Transverse colon (tissue), 4 donors: ENCODE measurements at regions not wholly inside any gene's neighbourhood (a gene's known extent, or its start where the extent isn't known, plus 50 kb on each side); places are given as distances from the start of the nearest gene placed in this dataset.

Experiments
- DNase-seq: peaks from one replicate; pipeline ENCODE4 v3.0.0-alpha.2; 2019
- H3K27ac ChIP-seq, 4 donors: fragments of 200-600 bp; sonication (generic); 2 replicates each; pipeline ENCODE4 v1.5.1; 2016 to 2018; ENCODE audit warnings: inconsistent platforms in 4 of 4
- H3K27me3 ChIP-seq: fragments of 200-600 bp; sonication (generic); 2 replicates; pipeline ENCODE4 v1.5.1; 2017; ENCODE audit warnings: inconsistent platforms
- H3K36me3 ChIP-seq, 4 donors: fragments of 200-600 bp; sonication (generic); 2 replicates each; pipeline ENCODE4 v1.5.1; 2017 to 2019; ENCODE audit warnings: inconsistent platforms in 4 of 4
- H3K4me1 ChIP-seq, 4 donors: fragments of 200-600 bp; sonication (generic); 2 replicates each; pipeline ENCODE4 v1.5.1; 2017 to 2020; ENCODE audit warnings: inconsistent platforms in 4 of 4
- H3K4me3 ChIP-seq, 4 donors: fragments of 200-600 bp; sonication (generic); 1 replicate in 1 of 4; 2 replicates in 3 of 4; pipeline versions ENCODE4 v1.5.1 to v1.6.1; 2017 to 2019; ENCODE audit warnings: inconsistent platforms in 4 of 4
- H3K9me3 ChIP-seq, 2 donors: fragments of 200-600 bp; sonication (generic); 2 replicates each; pipeline ENCODE4 v1.5.1; 2017 to 2019; ENCODE audit warnings: inconsistent platforms in 2 of 2
- EP300 ChIP-seq: sonication (generic); formaldehyde crosslinking; IDR thresholded peaks from one replicate; pipeline ENCODE4 v1.6.1; 2017; ENCODE audit warnings: antibody characterized with exemption, low read depth
- POLR2A ChIP-seq: fragments of 450-650 bp; IDR thresholded peaks from one replicate; pipeline ENCODE4 v1.6.1; 2016; ENCODE audit warnings: antibody characterized with exemption, mild to moderate bottlenecking, moderate library complexity
- POLR2AphosphoS5 ChIP-seq, 3 donors: sonication (generic); formaldehyde crosslinking; IDR thresholded peaks; one replicate each; pipeline ENCODE4 v1.6.1; 2016; ENCODE audit warnings: antibody characterized with exemption in 3 of 3
- WGBS, 2 donors: methylation state at CpG; one replicate each; pipeline ENCODE4 v1.1.5; 2018; ENCODE audit warnings: low coverage in 1 of 2; 5-methylcytosine and 5-hydroxymethylcytosine counted together
- in situ Hi-C, 4 donors: fragments of 200-750 bp; cut with MboI; loops; one replicate each; pipeline versions ENCODE4 v1.15.0 to v1.15.1; 2017; ENCODE audit warnings: low sequenced_read_pairs in 3 of 4, low pct_ligation_motif_present in 1 of 4, low pct_unique_long_range_greater_than_20kb in 1 of 4
- intact Hi-C: fragments of 100-400 bp; cut with DNase I; formaldehyde crosslinking; loops from one replicate; pipeline ENCODE4 v1.15.1; 2023; ENCODE audit warnings: low total_unique reads
- TF ChIP-seq, protein P1 (sequence below), 5 experiments: fragments of 200-600 bp in 3 of 5; fragments of 450-650 bp in 2 of 5; sonication (generic) in 3 of 5; IDR thresholded peaks; 1 replicate in 2 of 5; 2 replicates in 3 of 5; pipeline ENCODE4 v1.5.1; 2016 to 2017; ENCODE audit warnings: antibody characterized with exemption in 5 of 5, inconsistent platforms in 3 of 5, mild to moderate bottlenecking in 2 of 5, moderate library complexity in 1 of 5

DNA sequence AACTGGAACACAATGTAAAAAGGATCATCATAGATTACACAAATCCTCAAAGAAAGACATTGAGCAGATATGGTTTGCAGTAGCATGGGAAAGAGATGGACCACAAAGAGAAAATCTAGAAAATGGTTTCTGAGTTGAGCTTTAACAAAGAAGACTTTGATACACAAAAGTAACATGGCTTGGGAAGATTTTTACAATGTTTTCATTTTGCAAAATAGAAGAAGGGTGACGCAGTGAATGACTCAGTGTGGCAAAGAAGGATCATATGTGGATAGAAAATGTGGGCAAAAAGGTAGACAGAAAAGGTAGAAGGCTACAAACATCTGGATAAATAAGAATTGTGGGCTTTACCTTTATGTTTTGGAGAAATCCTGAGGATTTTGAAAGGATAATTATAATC, 1220.5 kb downstream of the PCDH17 start:
- H3K4me1 ChIP-seq = no peaks in the 10 kb centered on the region
- H3K27me3 ChIP-seq = no peaks in the 10 kb centered on the region
- 0% methylated on average over 1 of the region's 1 CpG for WGBS, 2 donors
- in situ Hi-C loops = no loop called here
- intact Hi-C loops = no loop called here
- DNase-seq = no peak
- H3K4me3 ChIP-seq = no peak overlapping the region
- no peaks in the 10 kb centered on the region for H3K36me3 ChIP-seq
- H3K9me3 ChIP-seq = no peaks in the 10 kb centered on the region
- TF ChIP-seq, protein P1, sequence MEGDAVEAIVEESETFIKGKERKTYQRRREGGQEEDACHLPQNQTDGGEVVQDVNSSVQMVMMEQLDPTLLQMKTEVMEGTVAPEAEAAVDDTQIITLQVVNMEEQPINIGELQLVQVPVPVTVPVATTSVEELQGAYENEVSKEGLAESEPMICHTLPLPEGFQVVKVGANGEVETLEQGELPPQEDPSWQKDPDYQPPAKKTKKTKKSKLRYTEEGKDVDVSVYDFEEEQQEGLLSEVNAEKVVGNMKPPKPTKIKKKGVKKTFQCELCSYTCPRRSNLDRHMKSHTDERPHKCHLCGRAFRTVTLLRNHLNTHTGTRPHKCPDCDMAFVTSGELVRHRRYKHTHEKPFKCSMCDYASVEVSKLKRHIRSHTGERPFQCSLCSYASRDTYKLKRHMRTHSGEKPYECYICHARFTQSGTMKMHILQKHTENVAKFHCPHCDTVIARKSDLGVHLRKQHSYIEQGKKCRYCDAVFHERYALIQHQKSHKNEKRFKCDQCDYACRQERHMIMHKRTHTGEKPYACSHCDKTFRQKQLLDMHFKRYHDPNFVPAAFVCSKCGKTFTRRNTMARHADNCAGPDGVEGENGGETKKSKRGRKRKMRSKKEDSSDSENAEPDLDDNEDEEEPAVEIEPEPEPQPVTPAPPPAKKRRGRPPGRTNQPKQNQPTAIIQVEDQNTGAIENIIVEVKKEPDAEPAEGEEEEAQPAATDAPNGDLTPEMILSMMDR (IDR thresholded peaks at IDR 0.05) = no peak
- no peak for TF ChIP-seq POLR2AphosphoS5 (IDR thresholded peaks at IDR 0.05)
- TF ChIP-seq EP300 = no peak
- TF ChIP-seq POLR2A = no peak
- H3K27ac ChIP-seq = no peak overlapping the region

DNA sequence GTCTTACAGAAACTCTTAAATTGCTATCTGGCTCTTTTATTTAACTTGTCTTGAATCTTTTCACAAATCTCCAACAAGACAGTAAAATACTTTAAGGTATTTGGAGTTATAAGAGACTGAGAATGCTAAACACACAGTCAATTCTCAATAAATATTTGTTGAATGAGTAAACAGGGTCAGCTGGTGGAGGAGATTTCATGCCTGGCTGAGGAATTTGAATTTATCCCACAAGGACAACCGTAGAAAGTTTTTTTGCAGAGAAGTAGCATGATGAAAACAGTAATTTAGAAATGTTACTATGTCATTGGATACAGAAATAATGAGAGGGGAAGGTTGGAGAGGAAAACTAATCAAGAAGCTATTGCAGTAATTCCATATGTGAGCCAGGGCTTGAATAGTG, 1223.7 kb downstream of the PCDH17 start:
- no peak for DNase-seq
- intact Hi-C loops (no loop called here), in situ Hi-C loops (no loop called here)
- WGBS, 2 donors = 20 to 56% methylated on average over 1 of the region's 1 CpG
- no peaks in the 10 kb centered on the region for H3K27me3 ChIP-seq
- no peaks in the 10 kb centered on the region for H3K36me3 ChIP-seq
- H3K4me3 ChIP-seq = no peak overlapping the region
- TF ChIP-seq, protein P1 (IDR thresholded peaks at IDR 0.05) = no peak
- TF ChIP-seq POLR2AphosphoS5 (IDR thresholded peaks at IDR 0.05) = no peak
- TF ChIP-seq POLR2A = no peak
- TF ChIP-seq EP300 = no peak
- H3K4me1 ChIP-seq = no peaks in the 10 kb centered on the region
- no peaks in the 10 kb centered on the region for H3K9me3 ChIP-seq
- no peak overlapping the region for H3K27ac ChIP-seq

DNA sequence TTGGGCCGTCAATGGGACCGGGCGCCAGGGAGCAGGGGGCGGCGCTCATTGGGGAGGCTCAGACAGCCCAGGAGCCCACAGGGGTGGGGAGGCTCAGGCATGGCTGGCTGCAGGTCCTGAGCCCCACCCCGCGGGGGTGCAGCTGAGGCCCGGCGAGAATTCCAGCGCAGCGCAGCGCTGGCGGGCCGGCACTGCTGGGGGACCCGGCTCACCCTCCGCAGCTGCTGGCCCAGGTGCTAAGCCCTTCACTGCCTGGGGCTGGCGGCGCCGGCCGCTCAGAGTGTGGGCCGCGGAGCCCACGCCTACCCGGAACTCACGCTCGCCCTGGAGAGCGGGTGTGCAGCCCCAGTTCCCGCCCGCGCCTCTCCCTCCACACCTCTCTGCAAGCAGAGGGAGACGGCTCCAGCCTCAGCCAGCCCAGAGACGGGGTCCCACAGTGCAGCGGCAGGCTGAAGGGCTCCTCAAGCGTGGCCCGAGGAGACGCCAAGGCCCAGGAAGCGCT, 1227.4 kb downstream of the PCDH17 start:
- no peak for DNase-seq
- Histone ChIP-seq H3K4me3 (no peak overlapping the region), H3K27me3 (no peaks in the 10 kb centered on the region), H3K27ac (no peak overlapping the region), H3K4me1 (no peaks in the 10 kb centered on the region), H3K36me3 (no peaks in the 10 kb centered on the region), H3K9me3 (no peaks in the 10 kb centered on the region)
- in situ Hi-C loops (no loop called here), intact Hi-C loops (no loop called here)
- no peak for TF ChIP-seq EP300
- TF ChIP-seq POLR2A = no peak
- TF ChIP-seq, protein P1 (IDR thresholded peaks at IDR 0.05) = no peak
- TF ChIP-seq POLR2AphosphoS5 (IDR thresholded peaks at IDR 0.05) = no peak
- 94% methylated on average over 33 of the region's 37 CpGs; no CpG with 5 or more reads in 1 of the 2 donors for WGBS, 2 donors

DNA sequence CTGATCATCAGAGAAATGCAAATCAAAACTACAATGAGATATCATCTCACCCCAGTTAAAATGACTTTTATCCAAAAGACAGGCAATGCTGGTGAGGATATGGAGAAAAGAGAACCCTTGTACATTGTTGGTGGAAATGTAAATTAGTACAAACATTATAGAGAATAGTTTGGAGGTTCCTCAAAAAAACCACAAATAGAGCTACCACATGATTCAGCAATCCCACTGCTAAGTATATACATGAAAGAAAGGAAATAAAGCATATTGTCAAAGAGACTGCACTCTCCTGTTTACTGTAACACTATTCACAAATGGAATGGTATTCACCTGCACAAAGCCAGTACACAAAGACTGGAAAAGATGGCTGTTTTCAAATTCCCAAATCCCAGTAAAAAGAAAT, 1233.7 kb downstream of the PCDH17 start:
- H3K9me3 ChIP-seq = no peaks in the 10 kb centered on the region
- no peak for TF ChIP-seq POLR2AphosphoS5 (IDR thresholded peaks at IDR 0.05)
- no peak for TF ChIP-seq POLR2A
- TF ChIP-seq, protein P1 (IDR thresholded peaks at IDR 0.05) = no peak
- TF ChIP-seq EP300 = no peak
- no peak overlapping the region for H3K4me3 ChIP-seq
- in situ Hi-C loops = no loop called here
- DNase-seq = no peak
- H3K4me1 ChIP-seq = no peaks in the 10 kb centered on the region
- no peak overlapping the region for H3K27ac ChIP-seq
- H3K27me3 ChIP-seq = no peaks in the 10 kb centered on the region
- intact Hi-C loops = no loop called here
- H3K36me3 ChIP-seq = no peaks in the 10 kb centered on the region
